ENCODE measurements at regions not wholly inside any gene's neighbourhood (a gene's known extent, or its start where the extent isn't known, plus 50 kb on each side); places are given as distances from the start of the nearest gene placed in this dataset.

DNA sequence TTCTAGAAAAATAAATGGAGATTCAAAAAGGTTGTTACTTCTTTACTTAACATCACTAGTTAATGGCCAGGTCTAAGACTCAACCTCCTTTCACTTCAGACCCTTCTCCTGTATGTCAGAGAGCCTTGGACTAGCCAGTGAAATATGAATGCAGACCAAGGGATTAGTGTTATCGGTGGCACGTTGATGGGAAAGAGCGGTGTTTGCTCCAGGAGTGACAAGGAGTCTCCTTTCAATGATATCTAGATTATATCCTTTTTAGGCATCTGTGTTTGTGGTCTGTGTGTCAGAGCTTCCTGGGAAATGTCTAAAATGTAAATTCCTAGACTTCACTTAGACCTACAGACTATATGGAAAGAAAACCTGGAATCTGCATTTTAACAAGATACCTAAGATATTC lies 658.0 kb upstream of the KCNMB2 start:
- Histone ChIP-seq H3K9ac (ENCODE audit: low read length) (no peak overlapping the region), H3K27me3 (ENCODE audit: low read length) (no peaks in the 10 kb centered on the region), H3K9me2 (replicated peaks; ENCODE audit: low read length) (no peaks in the 10 kb centered on the region), H3K27ac (ENCODE audit: low read length) (no peak overlapping the region), H3K79me2 (ENCODE audit: low read length) (no peaks in the 10 kb centered on the region), H3K36me3 (ENCODE audit: low read depth, low read length) (no peaks in the 10 kb centered on the region), H3K9me3 (ENCODE audit: low read length) (no peaks in the 10 kb centered on the region), H2AFZ (ENCODE audit: low read length) (no peak overlapping the region), H3K4me2 (ENCODE audit: low read length) (no peak overlapping the region), H4K20me1 (ENCODE audit: low read length) (no peaks in the 10 kb centered on the region), H3K4me3 (ENCODE audit: low read length) (no peak overlapping the region), H3K4me1 (ENCODE audit: insufficient read depth, low read length) (no peaks in the 10 kb centered on the region), H3F3A (ENCODE audit: low read length, unreplicated experiment) (no peaks in the 10 kb centered on the region)
- ChIA-PET CTCF (no interaction called here), POLR2A (ENCODE audit: unreplicated experiment) (no interaction called here)
- BruUV-seq (replicated peaks): no TSS peak
- intact Hi-C loops (cut with micrococcal nuclease): no loop called here
- DNase-seq (no peak), ATAC-seq (no peak)
- TF ChIP-seq EZH2 (IDR thresholded peaks at IDR 0.05; ENCODE audit: low read length, unreplicated experiment): no peak
- no peak for TF ChIP-seq EZH2phosphoT487 (IDR thresholded peaks at IDR 0.05; ENCODE audit: borderline replicate concordance, low read length)
- TF ChIP-seq, protein P1, sequence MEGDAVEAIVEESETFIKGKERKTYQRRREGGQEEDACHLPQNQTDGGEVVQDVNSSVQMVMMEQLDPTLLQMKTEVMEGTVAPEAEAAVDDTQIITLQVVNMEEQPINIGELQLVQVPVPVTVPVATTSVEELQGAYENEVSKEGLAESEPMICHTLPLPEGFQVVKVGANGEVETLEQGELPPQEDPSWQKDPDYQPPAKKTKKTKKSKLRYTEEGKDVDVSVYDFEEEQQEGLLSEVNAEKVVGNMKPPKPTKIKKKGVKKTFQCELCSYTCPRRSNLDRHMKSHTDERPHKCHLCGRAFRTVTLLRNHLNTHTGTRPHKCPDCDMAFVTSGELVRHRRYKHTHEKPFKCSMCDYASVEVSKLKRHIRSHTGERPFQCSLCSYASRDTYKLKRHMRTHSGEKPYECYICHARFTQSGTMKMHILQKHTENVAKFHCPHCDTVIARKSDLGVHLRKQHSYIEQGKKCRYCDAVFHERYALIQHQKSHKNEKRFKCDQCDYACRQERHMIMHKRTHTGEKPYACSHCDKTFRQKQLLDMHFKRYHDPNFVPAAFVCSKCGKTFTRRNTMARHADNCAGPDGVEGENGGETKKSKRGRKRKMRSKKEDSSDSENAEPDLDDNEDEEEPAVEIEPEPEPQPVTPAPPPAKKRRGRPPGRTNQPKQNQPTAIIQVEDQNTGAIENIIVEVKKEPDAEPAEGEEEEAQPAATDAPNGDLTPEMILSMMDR (conservative IDR thresholded peaks at IDR 0.05; ENCODE audit: low read depth, low read length): no peak

DNA sequence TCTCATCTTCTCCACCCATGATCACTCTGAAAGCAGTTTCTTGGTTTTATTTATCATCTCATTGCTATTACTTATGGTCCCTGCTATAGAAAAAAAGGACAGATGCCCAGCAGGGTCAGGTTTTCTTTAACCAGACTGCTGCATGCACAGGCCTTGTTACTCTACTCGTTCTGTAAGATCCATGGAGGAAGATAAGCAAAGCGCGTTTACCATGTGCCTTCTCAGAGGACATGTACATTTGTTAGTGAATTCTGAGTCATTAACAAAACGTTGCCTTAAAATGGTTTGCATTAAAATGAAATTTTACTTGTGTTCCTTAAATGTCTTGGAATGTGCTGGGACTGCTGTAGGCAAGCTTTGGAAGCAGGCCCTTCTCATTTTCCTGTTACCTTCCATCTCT lies 657.3 kb upstream of the KCNMB2 start:
- Histone ChIP-seq H3K36me3 (ENCODE audit: low read depth, low read length) (no peaks in the 10 kb centered on the region), H3K9me2 (replicated peaks; ENCODE audit: low read length) (no peaks in the 10 kb centered on the region), H3K27ac (ENCODE audit: low read length) (no peak overlapping the region), H2AFZ (ENCODE audit: low read length) (no peak overlapping the region), H3K9ac (ENCODE audit: low read length) (no peak overlapping the region), H3K27me3 (ENCODE audit: low read length) (no peaks in the 10 kb centered on the region), H3F3A (ENCODE audit: low read length, unreplicated experiment) (no peaks in the 10 kb centered on the region), H3K9me3 (ENCODE audit: low read length) (no peaks in the 10 kb centered on the region), H3K4me3 (ENCODE audit: low read length) (no peak overlapping the region), H4K20me1 (ENCODE audit: low read length) (no peaks in the 10 kb centered on the region), H3K4me2 (ENCODE audit: low read length) (no peak overlapping the region), H3K4me1 (ENCODE audit: insufficient read depth, low read length) (no peaks in the 10 kb centered on the region), H3K79me2 (ENCODE audit: low read length) (no peaks in the 10 kb centered on the region)
- no peak for DNase-seq
- TF ChIP-seq EZH2phosphoT487 (IDR thresholded peaks at IDR 0.05; ENCODE audit: borderline replicate concordance, low read length) (no peak), EZH2 (IDR thresholded peaks at IDR 0.05; ENCODE audit: low read length, unreplicated experiment) (no peak)
- TF ChIP-seq, protein P1 (conservative IDR thresholded peaks at IDR 0.05; ENCODE audit: low read depth, low read length): no peak
- no TSS peak for BruUV-seq (replicated peaks)
- intact Hi-C loops (cut with micrococcal nuclease): no loop called here
- CTCF ChIA-PET: no interaction called here
- POLR2A ChIA-PET (ENCODE audit: unreplicated experiment): no interaction called here
- no peak for ATAC-seq

DNA sequence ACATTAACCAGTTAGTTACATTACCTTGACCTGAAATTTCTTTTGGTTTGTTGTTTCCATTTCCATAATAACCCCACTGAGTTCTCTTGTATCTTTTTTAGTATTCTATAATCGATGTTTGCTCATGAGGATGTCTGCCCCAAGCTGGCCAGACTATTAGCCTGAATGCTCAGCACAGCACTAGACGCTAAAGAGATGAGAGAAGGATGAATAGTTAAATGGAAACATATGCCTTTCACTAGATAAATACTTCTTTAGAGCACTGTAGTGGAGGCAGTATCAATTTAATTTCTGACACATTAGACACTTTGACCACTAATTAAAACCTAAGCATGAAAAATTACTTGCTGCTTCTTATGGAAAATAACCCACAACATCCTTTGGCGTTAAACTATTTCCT lies 654.9 kb upstream of the KCNMB2 start:
- no peak overlapping the region for H3K27ac ChIP-seq (ENCODE audit: low read length)
- POLR2A ChIA-PET (ENCODE audit: unreplicated experiment): no interaction called here

More for the DNA sequence above, 654.9 kb upstream of the KCNMB2 start:
- Histone ChIP-seq H3K9me3 (ENCODE audit: low read length) (no peaks in the 10 kb centered on the region), H3K9ac (ENCODE audit: low read length) (no peak overlapping the region), H3F3A (ENCODE audit: low read length, unreplicated experiment) (no peaks in the 10 kb centered on the region), H2AFZ (ENCODE audit: low read length) (no peak overlapping the region), H4K20me1 (ENCODE audit: low read length) (no peaks in the 10 kb centered on the region), H3K27me3 (ENCODE audit: low read length) (no peaks in the 10 kb centered on the region), H3K4me2 (ENCODE audit: low read length) (no peak overlapping the region), H3K79me2 (ENCODE audit: low read length) (no peaks in the 10 kb centered on the region), H3K36me3 (ENCODE audit: low read depth, low read length) (no peaks in the 10 kb centered on the region), H3K4me3 (ENCODE audit: low read length) (no peak overlapping the region), H3K9me2 (replicated peaks; ENCODE audit: low read length) (no peaks in the 10 kb centered on the region), H3K4me1 (ENCODE audit: insufficient read depth, low read length) (no peaks in the 10 kb centered on the region)
- intact Hi-C loops (cut with micrococcal nuclease): no loop called here
- no peak for ATAC-seq
- no TSS peak for BruUV-seq (replicated peaks)
- no peak for DNase-seq
- CTCF ChIA-PET: no interaction called here
- TF ChIP-seq, protein P1 (conservative IDR thresholded peaks at IDR 0.05; ENCODE audit: low read depth, low read length): no peak
- TF ChIP-seq EZH2phosphoT487 (IDR thresholded peaks at IDR 0.05; ENCODE audit: borderline replicate concordance, low read length) (no peak), EZH2 (IDR thresholded peaks at IDR 0.05; ENCODE audit: low read length, unreplicated experiment) (no peak)

Measured in PC-3 (cell line).